Epithelial cell of prostate (primary cell): ENCODE measurements at regions not wholly inside any gene's neighbourhood (a gene's known extent, or its start where the extent isn't known, plus 50 kb on each side); places are given as distances from the start of the nearest gene placed in this dataset.

Source experiments
- DNase-seq: peaks from one replicate; pipeline ENCODE4 v3.0.0-alpha.2; 2011; ENCODE audit warnings: low read depth, low spot score
- H3K27ac ChIP-seq: fragments of 450-650 bp; 2 replicates; pipeline ENCODE4 v1.5.1; 2017; ENCODE audit warnings: mild to moderate bottlenecking

DNA sequence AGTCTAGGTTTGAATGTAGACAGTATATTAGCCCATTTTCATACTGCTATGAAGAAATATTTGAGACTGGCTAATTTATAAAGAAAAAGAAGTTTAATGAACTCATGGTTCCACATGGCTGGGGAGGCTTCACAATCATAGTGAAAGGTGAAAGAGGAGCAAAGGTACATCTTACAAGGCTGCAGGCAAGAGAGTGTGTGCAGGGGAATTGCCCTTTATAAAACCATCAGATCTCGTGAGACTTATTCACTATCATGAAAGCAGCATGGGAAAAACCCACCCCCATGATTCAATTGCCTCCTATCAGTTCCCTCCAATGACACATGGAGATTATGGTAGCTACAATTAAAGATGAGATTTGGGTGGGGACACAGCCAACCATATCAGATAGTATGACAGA, 440.1 kb upstream of the ARHGEF26 start:
- H3K27ac ChIP-seq, result no peak overlapping the region
- no peak for DNase-seq

DNA sequence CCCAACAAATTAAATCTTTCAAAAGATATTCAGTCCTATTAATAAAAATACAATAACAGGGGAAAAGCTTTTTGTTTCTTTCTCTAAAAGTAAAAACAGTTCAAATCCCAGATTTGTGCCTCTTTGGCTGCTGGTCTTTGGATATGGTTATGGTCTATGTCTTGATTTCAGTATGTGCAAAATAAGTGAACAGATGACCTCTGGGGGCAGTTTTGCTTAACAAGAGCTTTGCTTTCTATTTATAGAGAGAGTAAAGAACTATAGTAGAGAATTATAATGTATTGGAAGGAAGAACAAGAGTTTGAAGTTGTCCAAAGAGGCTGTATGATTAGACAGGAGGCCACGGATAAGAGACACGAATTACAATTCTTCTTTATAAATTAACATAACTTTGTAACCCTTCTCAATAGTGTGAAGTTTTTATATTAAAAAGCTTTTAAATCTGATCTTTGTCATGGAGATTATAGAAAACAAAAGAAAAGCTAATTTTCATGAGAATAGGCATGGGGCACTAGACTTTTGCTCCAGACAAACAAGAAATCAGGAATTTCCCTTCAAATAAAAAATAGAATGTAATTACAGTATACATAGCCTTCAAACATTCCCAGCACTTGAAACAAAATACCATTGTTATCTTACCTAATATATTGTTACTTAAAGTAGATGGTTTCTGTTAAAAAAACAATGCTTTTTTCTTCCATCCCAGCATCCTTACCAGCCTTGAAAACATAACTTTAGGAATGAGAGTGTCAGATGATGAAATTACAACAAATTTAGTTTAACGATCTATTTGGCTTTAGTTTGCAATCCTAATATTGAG, 432.7 kb upstream of the ARHGEF26 start:
- no peak overlapping the region for H3K27ac ChIP-seq
- DNase-seq, result no peak

- H3K27ac ChIP-seq, result no peak overlapping the region
- no peak for DNase-seq
These were observed 428.0 kb upstream of the ARHGEF26 start for GRCh38 chr3:153693207-153693606.

- H3K27ac ChIP-seq, result no peak overlapping the region
- no peak for DNase-seq
These were observed 419.1 kb upstream of the ARHGEF26 start for GRCh38 chr3:153702106-153702505.

DNA sequence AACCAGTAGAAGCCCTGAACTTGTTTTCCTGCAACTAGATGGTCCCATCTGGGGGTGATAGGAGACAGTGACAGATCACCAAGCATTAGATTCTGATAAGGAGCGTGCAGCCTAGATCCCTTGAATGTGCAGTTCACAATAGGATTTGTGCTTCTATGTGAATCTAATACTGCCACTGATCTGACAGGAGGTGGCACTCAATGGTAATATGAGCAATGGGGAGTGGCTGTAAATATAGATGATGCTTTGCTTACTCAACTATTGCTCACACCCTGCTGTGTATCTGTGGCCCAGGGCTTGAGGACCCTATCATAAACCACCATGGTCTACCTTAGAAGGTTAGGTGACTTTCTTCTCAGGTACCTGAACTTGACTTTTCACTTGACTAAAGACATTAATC, 417.1 kb upstream of the ARHGEF26 start:
- no peak for DNase-seq
- H3K27ac ChIP-seq, result no peak overlapping the region

DNA sequence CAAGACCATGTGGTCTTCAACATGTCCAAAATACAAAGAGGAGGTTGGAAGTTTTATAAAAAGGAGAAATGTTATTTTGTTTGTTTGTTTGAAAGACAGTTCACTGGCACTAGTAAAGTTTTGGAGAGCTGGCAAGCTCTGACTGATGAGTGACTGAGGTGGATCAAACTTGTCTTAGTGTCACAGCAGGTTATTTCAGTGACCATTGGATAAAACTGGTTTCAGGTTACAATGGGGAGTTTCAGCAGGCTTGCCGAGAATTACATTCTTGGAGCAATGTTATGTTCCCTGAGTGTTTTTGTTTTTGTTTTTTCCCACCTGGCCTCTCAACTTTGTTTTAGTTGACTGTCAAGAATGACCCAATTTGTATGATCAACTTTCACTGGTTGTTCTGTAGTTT, 414.5 kb upstream of the ARHGEF26 start:
- no peak for DNase-seq
- no peak overlapping the region for H3K27ac ChIP-seq

DNA sequence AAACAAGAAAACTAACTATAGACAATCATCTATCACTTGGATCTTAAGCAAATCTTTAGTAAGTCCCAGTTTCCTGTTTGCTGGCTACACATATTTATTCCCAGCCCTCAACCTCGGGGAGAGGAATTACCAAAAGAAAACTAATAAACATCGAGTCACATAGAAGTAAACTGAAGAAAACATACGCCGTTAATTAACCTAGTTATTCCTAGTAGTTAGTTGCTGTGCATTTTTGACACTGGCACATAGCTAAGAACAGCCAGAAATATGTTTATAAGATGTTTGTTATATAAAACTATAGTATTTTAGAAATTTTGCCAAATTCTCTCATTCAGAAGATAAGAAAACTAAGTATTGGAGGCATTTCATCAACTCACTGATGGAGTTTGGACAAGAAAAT, 407.2 kb upstream of the ARHGEF26 start:
- H3K27ac ChIP-seq, result no peak overlapping the region
- no peak for DNase-seq

- no peak overlapping the region for H3K27ac ChIP-seq
- DNase-seq, result no peak
These were observed 406.5 kb upstream of the ARHGEF26 start for GRCh38 chr3:153714588-153715290.

GRCh38 chr3:153722157-153722556, 399.0 kb upstream of the ARHGEF26 start:
- no peak overlapping the region for H3K27ac ChIP-seq
- no peak for DNase-seq

- DNase-seq, result no peak
- H3K27ac ChIP-seq, result no peak overlapping the region
These were observed 390.1 kb upstream of the ARHGEF26 start for GRCh38 chr3:153731071-153731470.

DNA sequence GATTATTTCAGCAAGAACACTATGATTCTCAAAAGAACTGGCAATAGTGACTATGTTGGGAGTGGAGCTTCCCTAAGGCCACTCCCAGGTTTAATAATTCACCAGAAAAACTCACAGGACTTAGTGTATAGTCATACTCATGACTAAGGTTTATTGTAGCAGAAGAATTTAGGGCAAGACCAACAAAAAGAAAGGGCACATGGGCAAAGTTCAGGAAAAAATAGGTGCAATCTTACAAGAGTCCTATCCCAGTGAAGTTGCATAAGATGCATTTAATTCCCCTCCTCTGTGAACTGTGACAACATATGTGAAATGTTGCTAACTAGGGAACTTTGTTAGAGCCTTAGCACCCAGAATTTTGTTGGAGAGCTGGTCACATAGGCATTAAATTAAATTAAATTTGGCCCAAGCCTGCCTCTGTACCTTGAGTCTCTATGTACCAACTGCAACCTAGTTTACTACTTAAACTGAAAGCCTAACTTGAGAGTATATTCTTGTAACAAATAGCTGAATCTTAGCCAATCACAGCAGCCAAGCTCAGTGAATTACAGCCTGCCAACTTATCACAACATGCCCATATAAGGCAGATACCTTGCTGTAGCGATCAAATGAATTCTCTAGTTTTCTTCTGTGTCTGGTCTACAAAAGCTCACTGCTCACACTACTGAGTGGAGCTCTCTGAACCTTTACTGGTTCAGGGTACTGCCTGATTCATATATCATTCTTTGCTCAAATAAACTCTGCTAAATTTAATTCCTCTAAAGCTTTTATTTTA, 386.2 kb upstream of the ARHGEF26 start:
- peak; percentile 68 for DNase-seq
- H3K27ac ChIP-seq, result peak overlapping the region; percentile 94

- no peak overlapping the region for H3K27ac ChIP-seq
- DNase-seq, result no peak
These were observed 381.1 kb upstream of the ARHGEF26 start for GRCh38 chr3:153740109-153740508.

GRCh38 chr3:153744889-153745288, 376.3 kb upstream of the ARHGEF26 start:
- no peak for DNase-seq
- no peak overlapping the region for H3K27ac ChIP-seq

GRCh38 chr3:153746211-153746610, 375.0 kb upstream of the ARHGEF26 start:
- no peak overlapping the region for H3K27ac ChIP-seq
- no peak for DNase-seq

DNA sequence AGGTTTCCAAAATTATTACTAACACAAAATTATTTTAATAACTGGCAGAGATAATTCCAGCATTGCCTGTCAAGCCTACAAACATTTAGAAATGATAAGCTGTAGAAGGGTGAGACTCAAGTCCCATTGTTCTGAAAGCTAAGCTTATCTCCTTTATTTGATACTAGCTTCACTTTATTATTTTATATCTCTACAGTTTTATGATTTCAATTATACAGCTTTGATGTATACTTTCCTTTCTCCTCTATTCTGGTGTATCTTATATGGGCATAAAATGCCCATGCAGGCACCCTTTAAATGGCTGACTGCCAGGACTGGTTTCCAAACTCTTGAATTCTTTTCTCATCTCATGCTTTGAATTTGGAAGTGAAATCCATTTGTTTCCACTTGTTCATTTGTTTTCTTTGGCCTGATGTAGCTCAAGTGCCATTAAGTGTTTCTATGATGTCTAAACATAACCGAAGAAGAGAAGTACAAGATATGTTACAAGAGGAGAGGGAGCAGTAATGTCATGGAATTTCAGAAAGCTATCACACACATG, 372.1 kb upstream of the ARHGEF26 start:
- no peak for DNase-seq
- no peak overlapping the region for H3K27ac ChIP-seq

DNA sequence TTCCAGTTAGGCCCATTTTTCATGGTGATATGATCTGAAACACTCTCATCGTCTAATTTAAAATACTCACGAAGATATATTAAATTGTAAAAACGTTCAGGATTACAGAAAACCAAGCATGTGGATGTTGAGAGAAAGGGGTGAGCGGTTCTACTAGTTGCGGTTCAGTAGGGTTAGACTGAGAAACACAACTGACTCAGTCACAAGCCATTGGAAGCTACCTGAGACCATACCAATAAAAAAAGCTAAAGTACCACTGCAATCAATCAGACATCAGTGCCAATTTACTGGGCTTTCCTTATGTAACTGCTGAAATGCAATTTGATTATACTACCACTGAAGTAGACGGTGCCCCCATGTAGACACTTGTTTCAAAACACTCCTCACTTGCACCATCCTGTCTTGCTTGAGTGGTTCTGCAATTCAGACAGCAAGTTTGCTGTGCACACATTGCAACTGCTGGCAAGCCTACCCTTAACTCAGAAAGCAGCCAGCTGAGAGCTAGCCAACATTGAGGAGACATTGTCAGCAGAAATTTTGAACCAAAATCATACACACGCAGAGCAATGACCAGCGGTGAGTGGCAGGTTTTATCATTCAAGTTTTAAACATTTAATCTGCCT, 368.7 kb upstream of the ARHGEF26 start:
- H3K27ac ChIP-seq, result no peak overlapping the region
- DNase-seq, result no peak

DNA sequence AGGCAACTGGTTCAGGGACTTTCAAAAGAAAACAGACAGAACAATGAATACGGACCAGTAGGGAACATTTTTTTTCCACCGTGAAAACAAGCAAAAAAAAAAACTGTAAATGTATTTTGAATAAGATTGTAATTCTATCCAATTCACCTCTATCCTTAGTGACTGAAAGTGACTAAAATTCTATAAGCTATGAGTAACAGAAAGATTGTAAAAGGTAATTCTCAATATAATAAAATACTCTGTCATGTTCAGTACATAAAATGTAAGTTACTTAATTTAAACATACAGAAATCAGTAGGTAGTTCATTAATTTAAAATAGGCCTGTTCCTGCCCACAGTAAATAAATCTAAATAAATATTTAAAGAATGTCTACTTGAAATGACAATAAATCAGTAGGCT, 368.2 kb upstream of the ARHGEF26 start:
- no peak overlapping the region for H3K27ac ChIP-seq
- DNase-seq, result no peak

GRCh38 chr3:153756816-153757215, 364.4 kb upstream of the ARHGEF26 start:
- no peak overlapping the region for H3K27ac ChIP-seq
- peak; percentile 37 for DNase-seq

GRCh38 chr3:153757839-153758238, 363.4 kb upstream of the ARHGEF26 start:
- H3K27ac ChIP-seq, result no peak overlapping the region
- DNase-seq, result no peak

DNA sequence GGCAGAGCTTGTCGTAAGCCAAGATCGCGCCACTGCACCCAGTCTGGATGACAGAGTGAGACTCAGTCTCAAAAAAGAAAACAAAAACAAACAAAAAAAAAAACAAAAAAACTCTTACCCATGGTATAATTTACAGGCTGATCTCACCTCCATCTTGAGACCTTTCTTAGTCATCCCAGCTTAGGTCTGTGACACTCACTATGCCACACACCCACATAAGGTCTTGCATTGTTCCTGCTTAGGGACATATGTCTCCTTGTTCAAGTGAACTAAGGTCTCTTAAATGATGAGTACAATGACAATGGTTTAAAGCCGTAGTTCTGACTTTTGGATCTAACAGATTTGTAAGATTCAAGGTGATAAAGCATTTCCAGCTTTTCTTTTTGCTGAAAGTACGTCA, 360.2 kb upstream of the ARHGEF26 start:
- no peak overlapping the region for H3K27ac ChIP-seq
- DNase-seq, result no peak
